HG02943 (cell line): ENCODE measurements at regions not wholly inside any gene's neighbourhood (a gene's known extent, or its start where the extent isn't known, plus 50 kb on each side); places are given as distances from the start of the nearest gene placed in this dataset.

Experiments used
- ATAC-seq: cut with Tn5 transposase; IDR thresholded peaks from one replicate; pipeline ENCODE4 v1.9.1; 2021; ENCODE audit warnings: mild to moderate bottlenecking, low read depth, moderate library complexity; ENCODE audit not compliant: unreplicated experiment

DNA sequence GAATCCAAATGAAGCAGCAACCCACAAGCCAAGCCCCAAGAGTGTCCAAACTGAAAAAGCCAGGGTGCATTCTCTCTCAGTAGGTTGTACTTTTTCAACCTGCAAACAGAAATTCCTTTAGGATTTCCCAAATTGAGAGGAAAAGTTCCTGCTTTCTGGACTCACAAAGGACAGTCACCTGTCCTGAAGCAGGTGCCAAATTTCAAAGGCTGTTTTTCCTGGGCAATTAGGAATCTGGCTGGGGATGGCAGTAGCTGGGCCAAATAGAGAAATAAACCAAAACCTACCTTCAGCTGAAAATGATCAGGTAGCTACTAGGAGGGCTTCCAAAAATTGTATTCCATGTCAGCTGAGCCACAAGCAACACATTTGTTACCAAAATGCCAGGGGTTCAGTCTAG is 83.1 kb upstream of the TP63 start:
- ATAC-seq: no peak

GRCh38 chr3:189551007-189551406 is 80.2 kb upstream of the TP63 start:
- no peak for ATAC-seq

DNA sequence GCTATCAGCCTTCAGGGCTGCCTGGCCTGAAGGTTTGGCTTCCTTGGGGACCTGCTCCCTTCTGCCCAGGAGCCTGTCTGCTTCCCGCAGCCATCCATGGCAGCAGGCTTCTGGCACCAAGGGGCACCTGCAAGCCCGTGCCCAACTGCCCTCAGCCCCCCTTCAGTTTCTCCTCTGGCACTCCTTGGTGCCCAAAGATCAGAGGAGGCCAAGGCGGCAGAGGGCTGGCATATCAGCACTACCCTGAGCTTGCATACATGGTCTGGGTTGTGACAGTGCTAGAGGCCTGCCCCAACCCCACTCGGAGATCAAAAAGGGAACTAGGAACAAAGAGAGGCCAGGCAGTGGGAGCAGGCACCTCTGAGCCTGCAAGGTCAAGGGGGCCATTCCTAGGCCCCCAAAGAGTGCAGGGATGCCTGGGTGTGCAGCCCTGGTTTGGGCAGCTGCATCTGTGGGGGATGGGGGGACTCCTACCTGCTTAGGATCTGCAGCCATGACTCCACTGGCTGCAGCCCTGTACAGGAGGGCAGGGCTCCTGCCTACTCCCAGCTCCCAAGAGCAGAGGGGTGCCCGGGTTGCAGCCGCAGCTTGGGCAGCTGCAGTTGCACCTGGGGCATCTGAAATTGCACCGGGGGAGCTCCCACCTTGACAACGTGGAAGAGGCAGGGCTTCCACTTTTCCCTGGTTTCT is 76.2 kb upstream of the TP63 start:
- no peak for ATAC-seq

DNA sequence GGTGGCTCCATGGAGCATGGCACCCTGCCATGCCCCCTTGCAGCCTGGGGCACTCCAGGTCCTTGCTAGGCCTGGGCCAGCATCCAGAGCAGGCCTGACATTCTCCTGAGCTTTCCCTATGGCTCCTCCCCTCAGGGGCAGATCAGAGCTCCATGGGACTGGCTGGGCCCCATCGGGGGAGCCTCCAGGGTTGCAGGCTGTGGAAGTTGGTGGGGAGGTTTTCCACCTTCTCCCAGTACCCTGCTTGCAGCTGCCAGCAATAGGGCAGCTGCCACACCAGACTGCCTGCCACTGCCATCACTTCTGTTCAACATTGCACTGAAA is 75.7 kb upstream of the TP63 start:
- ATAC-seq: no peak

DNA sequence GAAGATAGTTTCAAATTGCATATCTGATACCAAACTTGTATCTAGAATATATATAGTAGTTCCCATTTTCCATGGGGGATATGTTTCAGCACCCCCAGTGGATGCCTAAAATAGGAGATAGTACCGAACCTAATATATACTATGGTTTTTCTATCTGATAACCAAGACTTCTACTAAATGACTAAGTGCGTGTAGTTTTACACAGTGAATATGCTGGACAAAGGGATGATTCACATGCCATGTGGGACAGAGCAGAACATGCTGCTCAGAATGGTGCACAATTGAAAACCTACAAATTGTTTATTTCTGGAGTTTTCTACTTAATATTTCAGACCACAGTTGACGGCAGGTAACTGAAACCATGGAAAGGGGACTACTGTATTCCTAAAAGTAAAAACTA is 73.4 kb upstream of the TP63 start:
- ATAC-seq: no peak

- ATAC-seq: no peak
Observed at GRCh38 chr3:189561256-189561655, 69.9 kb upstream of the TP63 start.

DNA sequence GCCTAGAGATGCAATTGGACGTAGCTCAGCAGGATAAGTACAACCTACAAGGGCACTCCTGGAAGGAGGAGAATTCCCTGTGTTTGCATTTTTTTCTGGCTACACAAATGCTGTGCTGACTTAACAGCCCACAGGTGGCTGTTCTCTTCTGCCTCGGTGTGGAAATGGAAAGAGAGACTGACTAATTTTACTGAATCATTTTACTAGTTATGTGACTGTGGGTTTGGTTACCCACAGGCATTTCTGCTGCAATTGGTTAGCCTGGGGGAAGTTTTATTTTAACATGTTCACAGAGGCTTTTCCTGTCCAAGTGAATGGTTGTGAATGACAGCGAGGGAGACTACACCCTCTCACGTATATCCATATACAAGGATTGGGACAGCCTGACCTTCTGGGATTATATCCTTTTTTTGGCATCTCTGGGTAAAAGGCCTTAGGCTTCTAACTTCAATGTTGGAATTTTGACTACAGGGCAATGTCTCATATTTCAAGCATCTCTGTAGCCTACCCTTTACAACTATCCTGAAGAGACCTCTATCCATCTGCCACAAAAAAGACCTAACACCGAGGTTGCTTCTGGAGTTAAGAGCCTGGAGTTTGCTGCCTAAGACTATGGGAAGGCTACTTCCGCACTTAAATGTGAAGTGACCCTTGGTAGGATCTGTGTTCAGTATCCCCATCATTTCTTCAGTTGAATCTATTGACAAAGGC is 67.2 kb upstream of the TP63 start:
- ATAC-seq: peak; percentile 65

DNA sequence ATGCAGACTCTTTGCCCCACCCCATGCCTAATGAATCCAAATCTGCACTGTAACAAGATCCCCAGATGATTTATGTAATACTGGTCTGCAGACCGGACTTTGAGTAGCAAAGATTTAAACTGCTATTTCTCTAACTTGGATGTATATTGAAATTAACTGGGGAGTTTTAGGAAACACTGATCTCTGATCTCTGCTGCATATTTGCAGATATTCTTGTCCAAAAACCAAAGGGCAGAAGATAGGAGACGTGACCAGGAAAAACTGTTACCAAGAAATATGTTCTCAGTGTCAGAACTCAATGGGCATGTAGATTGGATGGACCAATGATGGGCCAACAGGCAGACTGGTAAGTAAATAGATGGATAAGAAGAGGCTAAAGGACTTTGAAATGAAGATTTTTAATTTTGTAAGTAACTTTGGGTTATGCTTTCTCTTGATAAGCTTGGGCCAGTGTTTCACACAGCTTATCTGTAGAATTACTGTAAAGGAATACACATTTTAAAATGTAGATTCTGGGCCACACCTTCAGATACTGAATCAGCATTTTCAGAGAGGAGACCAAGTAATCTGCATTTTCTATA is 64.5 kb upstream of the TP63 start:
- no peak for ATAC-seq

GRCh38 chr3:189567322-189567721 is 63.9 kb upstream of the TP63 start:
- no peak for ATAC-seq

- ATAC-seq: peak; percentile 42
Observed at GRCh38 chr3:189567766-189568420, 63.3 kb upstream of the TP63 start.

- ATAC-seq: no peak
Observed at GRCh38 chr3:189568961-189569360, 62.2 kb upstream of the TP63 start.

- no peak for ATAC-seq
Observed at GRCh38 chr3:189569473-189569872, 61.7 kb upstream of the TP63 start.

- peak; percentile 53 for ATAC-seq
Observed at GRCh38 chr3:189570916-189571315, 60.3 kb upstream of the TP63 start.

DNA sequence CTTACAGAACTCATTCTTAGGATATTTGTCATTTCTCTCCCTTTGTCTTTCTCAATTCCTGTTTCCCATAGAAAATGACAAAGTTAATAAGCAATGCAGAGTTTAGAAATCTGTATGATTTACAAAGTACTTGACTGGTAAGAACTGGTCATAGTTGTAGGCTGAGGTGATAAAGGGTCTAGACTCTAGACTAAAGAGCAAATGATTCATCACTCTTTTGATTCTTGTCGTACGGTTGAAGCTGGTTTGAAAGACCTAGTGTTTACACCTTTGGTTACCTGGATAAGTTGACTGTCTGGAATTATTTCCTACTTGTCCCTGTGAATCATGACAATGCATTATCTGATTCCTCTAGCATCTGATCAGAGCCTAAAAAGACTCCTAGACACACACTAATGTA is 58.9 kb upstream of the TP63 start:
- ATAC-seq: no peak

GRCh38 chr3:189573004-189573403 is 58.2 kb upstream of the TP63 start:
- no peak for ATAC-seq

DNA sequence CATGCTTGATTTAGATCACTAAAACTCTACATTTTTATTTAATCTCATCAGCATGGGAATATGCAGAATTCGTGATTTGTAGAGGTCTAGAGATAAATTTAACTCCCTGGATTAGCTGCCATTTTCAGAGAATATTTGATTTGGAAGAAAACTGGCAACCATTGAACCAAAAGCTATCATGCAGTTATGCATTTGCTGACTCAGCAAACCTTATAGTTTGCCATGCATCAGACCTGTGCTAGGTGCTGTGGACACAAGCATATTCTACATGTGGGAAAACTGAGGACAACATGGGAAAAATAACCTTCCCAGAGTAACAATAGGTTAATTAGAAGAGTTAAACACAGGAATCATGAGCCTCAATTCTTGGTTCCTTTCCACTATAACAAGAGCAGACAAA is 54.7 kb upstream of the TP63 start:
- no peak for ATAC-seq

GRCh38 chr3:189577050-189577951 is 53.9 kb upstream of the TP63 start:
- ATAC-seq: no peak

- no peak for ATAC-seq
Observed at GRCh38 chr3:189580190-189580589, 51.0 kb upstream of the TP63 start.
